CD4-positive, alpha-beta memory T cell (primary cell): ENCODE measurements at regions not wholly inside any gene's neighbourhood (a gene's known extent, or its start where the extent isn't known, plus 50 kb on each side); places are given as distances from the start of the nearest gene placed in this dataset.

Source experiments
- CTCF ChIA-PET: fragments of 350-600 bp; sonication (Branson Sonifier 250); formaldehyde crosslinking; loops from one replicate; lab custom pipeline; 2021; ENCODE audit warnings: inconsistent platforms; ENCODE audit not compliant: partially characterized antibody; lab: Charles Lee
- POLR2A ChIA-PET: fragments of 350-600 bp; sonication (Branson Sonifier 250); formaldehyde crosslinking; loops from one replicate; lab custom pipeline; 2021; ENCODE audit not compliant: partially characterized antibody; lab: Charles Lee
- DNase-seq, 5 donors: peaks; one replicate each; pipeline versions ENCODE4 v3.0.0 to v3.0.0-alpha.2; 2020 to 2022; ENCODE audit warnings: mixed read lengths in 1 of 5
- H3K27ac ChIP-seq: one replicate; pipeline ENCODE4 v1.7.0; 2013; ENCODE audit warnings: low read depth, low read length
- H3K27me3 ChIP-seq: 2 replicates; pipeline ENCODE4 v1.7.0; 2013; ENCODE audit warnings: mild to moderate bottlenecking, low read length, moderate library complexity; ENCODE audit not compliant: insufficient read depth
- H3K36me3 ChIP-seq: 2 replicates; pipeline ENCODE4 v1.7.0; 2013; ENCODE audit warnings: mild to moderate bottlenecking, low read length, moderate library complexity; ENCODE audit not compliant: insufficient read depth
- H3K4me1 ChIP-seq: 2 replicates; pipeline ENCODE4 v1.7.0; 2013; ENCODE audit warnings: mild to moderate bottlenecking, low read length, moderate library complexity; ENCODE audit not compliant: insufficient read depth
- H3K4me3 ChIP-seq, 2 donors: one replicate each; pipeline ENCODE4 v1.7.0; 2013; ENCODE audit warnings: low read length in 2 of 2, mild to moderate bottlenecking in 1 of 2
- H3K9me3 ChIP-seq, 2 donors: one replicate each; pipeline ENCODE4 v1.7.0; 2013; ENCODE audit warnings: low read length in 2 of 2, control low read depth in 1 of 2; ENCODE audit not compliant: control insufficient read depth in 1 of 2
- H3K27ac Mint-ChIP-seq, 7 donors: one replicate each; pipeline ENCODE4 v1.8.0; 2020 to 2021; ENCODE audit warnings: mixed read lengths in 7 of 7, mild to moderate bottlenecking in 6 of 7, inconsistent platforms in 3 of 7, moderate library complexity in 3 of 7
- H3K27me3 Mint-ChIP-seq, 2 donors: one replicate each; pipeline ENCODE4 v1.8.0; 2020 to 2021; ENCODE audit warnings: mixed read lengths in 2 of 2
- H3K36me3 Mint-ChIP-seq, 2 donors: one replicate each; pipeline ENCODE4 v1.8.0; 2020 to 2021; ENCODE audit warnings: mixed read lengths in 2 of 2, inconsistent platforms in 1 of 2, mild to moderate bottlenecking in 1 of 2
- H3K4me1 Mint-ChIP-seq, 4 donors: one replicate each; pipeline ENCODE4 v1.8.0; 2020 to 2021; ENCODE audit warnings: mixed read lengths in 4 of 4, mild to moderate bottlenecking in 1 of 4
- H3K4me3 Mint-ChIP-seq, 8 donors: one replicate each; pipeline ENCODE4 v1.8.0; 2020 to 2021; ENCODE audit warnings: mixed read lengths in 8 of 8, mild to moderate bottlenecking in 7 of 8, moderate library complexity in 6 of 8, inconsistent platforms in 3 of 8
- H3K9me3 Mint-ChIP-seq, 8 donors: one replicate each; pipeline ENCODE4 v1.8.0; 2020 to 2021; ENCODE audit warnings: mixed read lengths in 8 of 8, mild to moderate bottlenecking in 5 of 8, inconsistent platforms in 3 of 8, moderate library complexity in 1 of 8
- intact Hi-C: fragments of 100-400 bp; cut with micrococcal nuclease; formaldehyde crosslinking; loops from one replicate; pipeline ENCODE4 v1.15.1; 2023

DNA sequence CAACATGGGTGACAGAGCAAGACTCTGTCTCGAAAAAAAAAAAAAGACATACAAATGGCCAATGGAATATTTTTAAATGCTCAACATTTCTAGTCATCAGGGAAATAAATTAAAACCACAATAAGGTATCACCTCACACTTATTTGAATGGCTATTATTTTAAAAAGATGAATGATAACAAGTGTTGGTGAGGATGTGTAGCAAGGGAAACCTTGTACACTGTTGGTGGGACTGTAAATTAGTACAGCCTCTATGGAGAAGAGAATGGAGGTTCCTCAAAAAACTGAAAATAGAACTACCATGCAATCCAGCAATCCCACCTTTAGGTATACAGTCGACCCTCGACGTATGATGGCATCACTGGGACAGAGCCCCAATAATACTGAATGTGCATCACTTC, 65.4 kb upstream of the DIP2C start:
- peaks cover 3 to 47% (median 23%) of the 10 kb centered on the region in 8 donors for H3K9me3 Mint-ChIP-seq
- Histone ChIP-seq H3K4me1 (peaks cover 7% of the 10 kb centered on the region), H3K27me3 (no peaks in the 10 kb centered on the region), H3K27ac (no peak overlapping the region), H3K9me3 (peaks cover 0 to 5% of the 10 kb centered on the region in 2 donors), H3K4me3 (no peak overlapping the region), H3K36me3 (no peaks in the 10 kb centered on the region)
- intact Hi-C loops = no loop called here
- no peak for DNase-seq
- no peak overlapping the region for H3K4me3 Mint-ChIP-seq
- H3K36me3 Mint-ChIP-seq = peaks cover 4% of the 10 kb centered on the region in 2 donors
- H3K27me3 Mint-ChIP-seq = peaks cover 4 to 6% of the 10 kb centered on the region in 2 donors
- POLR2A ChIA-PET = no interaction called here
- peaks cover 6 to 19% (median 9%) of the 10 kb centered on the region in 4 donors for H3K4me1 Mint-ChIP-seq
- CTCF ChIA-PET = no interaction called here
- H3K27ac Mint-ChIP-seq = no peak overlapping the region

DNA sequence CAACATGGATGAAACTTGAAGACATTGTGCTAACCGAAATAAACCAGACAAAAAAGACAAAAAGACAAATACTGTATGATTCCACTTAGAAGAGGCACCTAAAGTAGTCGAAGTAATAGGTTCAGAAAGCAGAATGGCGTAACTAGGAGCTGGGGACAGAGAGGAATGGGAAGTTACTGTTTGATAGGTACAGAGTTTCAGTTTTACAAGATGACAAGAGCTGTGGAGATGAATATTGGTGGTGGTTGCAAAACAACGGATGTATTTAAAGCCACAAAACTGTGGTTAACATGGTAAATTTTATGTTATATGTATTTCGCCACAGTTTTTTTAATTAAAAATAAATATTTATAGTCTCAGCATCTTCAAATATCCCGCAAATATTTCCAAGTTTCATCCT, 64.1 kb upstream of the DIP2C start:
- ChIA-PET CTCF (no interaction called here), POLR2A (no interaction called here)
- Mint-ChIP-seq H3K27me3 (peaks cover 3 to 4% of the 10 kb centered on the region in 2 donors), H3K9me3 (peaks cover 3 to 42% (median 22%) of the 10 kb centered on the region in 8 donors), H3K4me1 (peaks cover 3 to 6% (median 5%) of the 10 kb centered on the region in 4 donors), H3K4me3 (peak overlapping the region in 1 of 8 donors; percentile 7), H3K36me3 (peaks cover 2 to 4% of the 10 kb centered on the region in 2 donors), H3K27ac (peak overlapping the region in 1 of 7 donors; percentile 35)
- Histone ChIP-seq H3K27me3 (no peaks in the 10 kb centered on the region), H3K27ac (no peak overlapping the region), H3K36me3 (no peaks in the 10 kb centered on the region), H3K4me1 (no peaks in the 10 kb centered on the region), H3K9me3 (peaks cover 0 to 5% of the 10 kb centered on the region in 2 donors), H3K4me3 (no peak overlapping the region)
- DNase-seq = no peak
- intact Hi-C loops = no loop called here

DNA sequence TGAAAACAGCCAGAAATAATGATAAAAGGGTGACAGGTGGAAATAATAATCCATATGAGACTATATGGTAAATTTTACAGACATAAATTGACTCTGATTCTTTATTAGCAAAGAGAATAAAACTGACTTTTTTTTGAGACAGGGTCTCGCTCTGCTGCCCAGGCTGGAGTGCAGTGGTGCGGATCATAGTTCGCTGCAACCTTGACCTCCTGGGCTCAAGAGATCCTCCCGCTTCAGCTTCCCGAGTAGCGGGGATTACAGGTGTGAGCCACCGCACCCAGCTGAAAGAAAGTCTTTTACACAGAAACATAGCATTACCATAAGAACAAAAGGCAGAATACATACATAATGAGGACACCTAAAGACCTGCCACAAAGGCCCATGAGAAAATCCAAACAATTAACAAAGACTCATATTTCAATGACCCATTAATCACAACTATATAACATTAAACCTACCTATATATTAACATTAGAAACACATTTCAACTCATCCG, 51.5 kb upstream of the DIP2C start:
- ChIA-PET CTCF (no interaction called here), POLR2A (no interaction called here)

DNA sequence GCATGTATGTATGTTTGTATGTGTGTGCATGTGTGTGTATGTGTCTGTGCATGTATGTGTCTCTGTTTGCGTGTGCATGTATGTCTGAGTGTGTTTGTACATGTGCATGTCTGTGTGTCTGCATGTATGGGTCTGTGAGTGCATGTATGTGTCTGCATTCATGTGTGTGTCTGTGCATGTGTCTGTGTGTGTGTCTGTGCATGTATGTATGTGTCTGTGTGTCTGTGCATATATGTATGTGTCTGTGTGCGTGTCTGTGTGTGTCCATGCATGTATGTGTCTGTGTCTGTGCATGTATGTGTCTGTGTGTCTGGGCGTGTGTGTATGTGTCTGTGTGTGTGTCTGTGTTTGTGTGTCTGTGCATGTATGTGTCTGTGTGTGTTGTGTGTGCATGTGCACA, 49.9 kb upstream of the DIP2C start:
- peaks cover 0 to 7% (median 3%) of the 10 kb centered on the region in 8 donors for H3K9me3 Mint-ChIP-seq
- no peaks in the 10 kb centered on the region for H3K36me3 Mint-ChIP-seq
- H3K27ac Mint-ChIP-seq = no peak overlapping the region
- POLR2A ChIA-PET = no interaction called here
- DNase-seq = no peak
- CTCF ChIA-PET = no interaction called here
- Histone ChIP-seq H3K27ac (no peak overlapping the region), H3K4me3 (no peak overlapping the region), H3K27me3 (no peaks in the 10 kb centered on the region), H3K36me3 (no peaks in the 10 kb centered on the region), H3K9me3 (no peaks in the 10 kb centered on the region), H3K4me1 (no peaks in the 10 kb centered on the region)
- H3K27me3 Mint-ChIP-seq = peaks cover 0 to 4% of the 10 kb centered on the region in 2 donors
- intact Hi-C loops = no loop called here
- no peak overlapping the region for H3K4me3 Mint-ChIP-seq
- no peaks in the 10 kb centered on the region for H3K4me1 Mint-ChIP-seq

More for the DNA sequence above, 51.5 kb upstream of the DIP2C start:
- Mint-ChIP-seq H3K27ac (no peak overlapping the region), H3K4me3 (no peak overlapping the region), H3K36me3 (no peaks in the 10 kb centered on the region), H3K9me3 (peaks cover 0 to 8% (median 4%) of the 10 kb centered on the region in 8 donors), H3K4me1 (no peaks in the 10 kb centered on the region), H3K27me3 (peaks cover 0 to 4% of the 10 kb centered on the region in 2 donors)
- Histone ChIP-seq H3K36me3 (no peaks in the 10 kb centered on the region), H3K4me1 (no peaks in the 10 kb centered on the region), H3K4me3 (no peak overlapping the region), H3K27me3 (no peaks in the 10 kb centered on the region), H3K9me3 (no peaks in the 10 kb centered on the region), H3K27ac (no peak overlapping the region)
- no peak for DNase-seq
- intact Hi-C loops = no loop called here
